GM19239 (cell line): ENCODE measurements at regions not wholly inside any gene's neighbourhood (a gene's known extent, or its start where the extent isn't known, plus 50 kb on each side); places are given as distances from the start of the nearest gene placed in this dataset.

Experiments used
- DNase-seq: peaks from one replicate; pipeline ENCODE4 v3.0.0; 2011; ENCODE audit warnings: low spot score; ENCODE audit not compliant: insufficient read length
- FAIRE-seq: peaks from 2 replicates; lab custom pipeline; 2011; peaks lifted over from hg19 to GRCh38; lab: Jason Lieb, UNC

DNA sequence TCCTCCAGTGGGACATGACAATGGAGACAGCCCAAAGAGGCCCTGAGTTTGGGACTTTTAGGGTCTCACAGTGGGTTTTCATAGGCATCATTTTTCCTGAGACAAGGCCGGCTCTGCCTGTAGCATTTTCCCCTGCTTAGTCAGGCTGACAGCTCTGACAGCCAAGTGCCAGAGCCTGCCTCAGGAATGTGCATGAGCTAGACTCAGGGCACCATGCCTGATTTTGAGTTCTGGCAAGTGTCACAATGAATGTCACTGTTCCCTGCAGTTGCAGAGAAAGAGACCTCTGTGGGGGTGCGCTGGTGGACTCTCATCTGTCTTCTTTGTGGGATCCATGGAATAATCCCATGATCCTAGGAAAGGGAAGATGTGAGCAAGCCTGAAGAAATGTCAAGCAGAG is 343.3 kb upstream of the TSPY4 start:
- DNase-seq (no peak), FAIRE-seq (no peak)

DNA sequence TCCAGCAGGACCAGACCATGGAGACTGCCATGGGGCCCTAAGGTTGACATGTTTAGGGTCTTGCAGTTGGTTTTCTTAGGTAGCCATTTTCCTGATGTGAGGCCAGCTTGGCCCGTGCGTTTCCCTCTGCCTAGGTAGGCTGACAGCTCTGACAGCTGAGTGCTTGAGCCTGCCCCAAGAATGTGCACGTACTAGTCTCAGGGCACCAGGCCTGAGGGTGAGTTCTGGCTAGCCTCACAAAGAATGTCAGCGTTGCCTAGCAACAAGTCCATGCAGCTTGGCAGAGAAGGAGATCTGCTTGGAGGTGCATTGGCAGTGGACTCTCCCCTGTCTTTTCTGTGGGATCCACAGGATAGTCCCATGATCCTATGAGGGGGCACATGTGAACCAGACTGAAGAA is 336.0 kb upstream of the TSPY4 start:
- DNase-seq, result no peak
- FAIRE-seq, result no peak

DNA sequence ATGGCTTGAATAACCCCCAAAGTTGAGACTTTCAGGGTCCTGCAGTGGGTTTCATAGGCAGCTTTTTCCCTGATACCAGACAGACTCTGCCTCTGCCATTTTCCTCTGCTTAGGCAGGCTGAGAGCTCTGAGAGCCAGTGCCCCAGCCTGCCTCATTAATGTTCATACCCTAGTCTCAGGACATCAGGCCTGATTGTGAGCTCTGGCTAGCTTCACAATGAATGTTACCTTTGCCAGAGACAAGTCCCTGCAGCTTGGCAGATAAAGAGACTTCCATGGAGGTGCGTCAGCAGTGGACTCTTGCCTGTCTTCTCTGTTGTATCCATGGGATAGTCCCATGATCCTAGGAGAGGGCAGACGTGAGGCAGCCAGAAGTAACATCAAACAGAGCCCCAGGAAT is 333.5 kb upstream of the TSPY4 start:
- DNase-seq, result no peak
- no peak for FAIRE-seq

DNA sequence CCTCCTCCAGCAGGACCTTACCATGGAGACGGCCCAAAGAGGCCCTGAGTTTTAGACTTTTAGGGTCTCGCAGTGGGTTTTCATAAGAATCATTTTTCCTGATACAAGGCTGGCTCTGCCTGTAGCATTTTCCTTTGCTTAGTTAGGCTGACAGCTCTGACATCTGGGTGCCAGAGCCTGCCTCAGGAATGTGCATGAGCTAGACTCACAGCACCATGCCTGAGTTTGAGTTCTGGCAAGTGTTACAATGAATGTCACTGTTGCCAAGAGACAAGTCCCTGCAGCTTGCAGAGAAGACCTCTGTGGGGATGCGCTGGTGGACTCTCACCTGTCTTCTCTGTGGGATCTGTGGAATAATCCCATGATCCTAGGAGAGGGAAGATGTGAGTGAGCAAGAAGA is 328.6 kb upstream of the TSPY4 start:
- no peak for FAIRE-seq
- no peak for DNase-seq

DNA sequence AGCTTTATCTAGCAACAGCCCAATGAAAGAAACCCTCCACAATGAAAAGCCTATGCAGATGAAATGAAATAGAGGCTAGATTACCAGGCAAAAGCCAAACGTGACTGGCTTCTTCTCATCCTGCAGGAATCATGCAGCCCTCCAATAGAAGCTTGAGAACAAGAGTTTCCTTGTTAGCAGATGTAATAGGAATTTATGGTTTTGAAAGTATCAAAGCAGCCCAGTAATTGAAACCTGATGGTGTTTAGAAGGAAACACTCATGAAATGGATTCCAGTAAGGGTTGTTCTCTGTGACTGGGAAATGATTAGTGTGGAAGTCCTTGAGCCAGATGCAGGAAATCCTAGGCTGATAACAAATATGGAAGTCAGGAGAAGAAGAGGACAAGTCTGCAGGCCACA is 320.3 kb upstream of the TSPY4 start:
- no peak for DNase-seq
- no peak for FAIRE-seq

DNA sequence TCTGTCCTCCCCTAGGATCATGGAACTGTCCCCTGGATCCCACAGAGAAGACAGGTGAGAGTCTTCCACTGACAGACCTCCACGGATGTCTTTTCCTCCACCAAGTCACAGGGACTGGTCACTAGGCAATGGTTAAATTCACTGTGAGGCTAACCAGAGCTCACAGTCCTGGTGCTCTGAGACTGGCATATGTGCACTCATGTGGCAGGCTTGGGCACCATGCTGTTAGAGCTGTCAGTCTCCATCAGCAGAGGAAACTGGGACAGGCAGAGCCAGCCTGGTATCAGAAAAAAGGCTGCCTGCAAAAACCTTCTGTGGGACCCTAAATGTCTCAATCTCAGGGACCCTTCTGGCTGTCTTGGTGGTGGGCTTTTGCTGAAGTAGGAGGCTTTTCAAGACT is 318.9 kb upstream of the TSPY4 start:
- DNase-seq (no peak), FAIRE-seq (no peak)

DNA sequence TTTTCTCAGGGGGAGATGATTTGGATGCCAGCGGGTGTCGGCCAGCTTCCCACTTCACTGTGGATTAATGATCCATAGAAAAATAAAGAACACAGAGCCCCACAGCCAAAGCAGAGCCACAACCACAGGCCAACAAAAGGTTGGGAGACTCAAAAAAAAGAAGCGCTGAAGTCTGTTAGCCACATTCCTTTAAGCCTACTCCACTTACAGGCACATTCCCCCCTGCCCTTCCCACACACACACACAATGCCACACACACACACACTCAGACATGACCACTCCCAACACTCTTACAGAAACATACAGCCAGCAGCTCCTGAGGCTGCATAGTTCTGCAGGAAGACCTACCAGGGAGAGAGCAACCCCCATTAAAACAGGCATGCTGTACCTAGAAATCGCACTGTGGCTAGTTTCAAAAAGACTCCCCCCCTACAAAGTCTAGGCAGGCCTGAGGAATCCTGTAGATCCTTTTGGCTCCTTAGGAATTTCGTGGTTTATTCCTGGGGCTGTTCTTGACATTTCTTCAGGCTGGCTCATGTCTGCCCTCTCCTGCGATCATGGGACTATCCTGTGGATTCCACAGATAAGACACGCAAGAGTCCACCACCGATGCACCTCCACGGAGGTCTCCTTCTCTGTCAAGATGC is 309.4 kb upstream of the TSPY4 start:
- FAIRE-seq (no peak), DNase-seq (no peak)

DNA sequence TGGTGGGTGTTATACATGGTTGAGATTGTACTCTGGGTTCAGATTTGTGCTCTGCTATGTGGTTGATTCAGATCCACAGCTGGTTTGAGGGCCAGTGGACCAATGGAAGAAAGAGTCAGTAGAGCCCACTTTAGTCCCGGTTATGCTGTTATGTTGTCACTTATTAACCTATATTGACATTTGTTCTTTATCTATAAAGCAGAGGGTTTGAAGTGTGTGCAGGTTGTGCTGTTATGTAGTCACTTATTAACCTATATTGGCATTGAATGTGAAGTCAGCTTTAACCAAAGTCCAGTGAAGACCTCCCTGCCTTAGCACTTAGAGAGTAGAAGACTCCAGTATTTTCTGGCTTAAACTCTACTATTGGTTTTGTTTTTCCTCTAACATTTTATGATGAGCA is 307.3 kb upstream of the TSPY4 start:
- no peak for DNase-seq
- FAIRE-seq, result no peak

DNA sequence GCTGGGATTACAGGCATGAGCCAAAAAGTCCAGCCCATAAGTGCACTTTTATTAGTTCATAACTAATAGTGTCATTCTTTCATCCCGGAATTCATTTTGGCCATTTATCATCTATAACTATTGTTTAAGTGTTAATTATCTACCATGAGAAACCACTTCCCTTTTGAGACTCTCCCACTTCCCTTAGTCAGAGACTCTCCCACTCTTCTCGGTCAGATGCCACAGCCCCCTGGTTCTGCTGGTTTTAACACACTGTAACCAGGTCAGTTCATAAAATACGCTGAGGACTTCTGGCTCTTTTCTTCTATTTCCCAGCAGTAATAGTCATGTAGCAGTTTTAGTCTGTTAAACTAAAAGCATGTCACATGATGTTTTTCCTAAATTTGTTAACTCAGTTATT is 303.0 kb upstream of the TSPY4 start:
- DNase-seq (no peak), FAIRE-seq (peak; percentile 86)

DNA sequence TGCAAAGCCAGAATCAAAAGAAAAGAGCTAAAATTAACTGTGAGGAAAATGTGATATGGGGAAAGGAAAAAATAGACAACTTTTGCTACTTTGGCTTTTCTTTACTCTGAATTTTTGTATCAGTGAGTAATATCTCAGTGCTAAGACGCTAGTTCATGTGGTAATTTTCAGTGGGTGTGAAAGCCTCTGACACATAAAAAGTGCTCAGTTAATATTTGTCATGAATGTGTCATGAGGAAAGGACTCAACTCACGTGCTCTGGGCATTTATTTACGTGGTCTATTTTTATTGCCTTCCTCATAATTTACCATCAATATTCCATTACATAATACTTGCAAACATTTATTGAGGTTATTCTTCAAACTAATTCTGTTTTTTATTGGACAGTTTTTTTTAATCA is 302.0 kb upstream of the TSPY4 start:
- FAIRE-seq, result no peak

DNA sequence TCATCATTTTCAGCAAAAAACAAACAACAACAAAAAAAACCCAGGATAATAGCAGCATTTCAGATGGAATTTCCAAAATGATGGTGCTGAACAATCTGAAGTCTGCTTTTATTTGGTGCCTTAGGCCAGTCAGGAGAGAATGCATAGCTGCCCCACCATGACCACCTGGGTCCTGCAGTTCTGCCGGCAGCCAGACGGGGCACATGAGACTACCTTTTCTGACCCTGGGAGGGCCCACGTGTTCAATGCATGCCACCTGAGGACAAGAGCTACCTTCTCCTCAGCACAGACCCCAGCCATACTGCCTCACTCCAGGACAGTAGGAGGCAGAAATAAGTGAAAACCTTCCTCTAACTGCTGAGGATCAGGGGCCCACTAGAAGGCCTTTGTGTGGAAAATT is 295.8 kb upstream of the TSPY4 start:
- FAIRE-seq (no peak), DNase-seq (no peak)

More for the DNA sequence above, 302.0 kb upstream of the TSPY4 start:
- DNase-seq, result no peak
